GM19239 (cell line): ENCODE measurements at regions not wholly inside any gene's neighbourhood (a gene's known extent, or its start where the extent isn't known, plus 50 kb on each side); places are given as distances from the start of the nearest gene placed in this dataset.
"Not testable (repeated sequence)": the region's sequence is repeated elsewhere in the genome, so short reads cannot be mapped to it uniquely, and the experiment has no call there.

Experiments
- DNase-seq: peaks from one replicate; pipeline ENCODE4 v3.0.0; 2011; ENCODE audit warnings: low spot score; ENCODE audit not compliant: insufficient read length
- FAIRE-seq: peaks from 2 replicates; lab custom pipeline; 2011; peaks lifted over from hg19 to GRCh38; lab: Jason Lieb, UNC

GRCh38 chr6:21906826-21907225, 313.3 kb downstream of the SOX4 start:
- no peak for DNase-seq
- FAIRE-seq: no peak

- no peak for FAIRE-seq
- no peak for DNase-seq
These were observed 313.7 kb downstream of the SOX4 start for GRCh38 chr6:21907291-21907690.

- DNase-seq (no peak), FAIRE-seq (no peak)
These were observed 314.8 kb downstream of the SOX4 start for GRCh38 chr6:21908161-21908848.

GRCh38 chr6:21909321-21909720, 315.8 kb downstream of the SOX4 start:
- DNase-seq: no peak
- no peak for FAIRE-seq

- FAIRE-seq (no peak), DNase-seq (no peak)
These were observed 317.7 kb downstream of the SOX4 start for GRCh38 chr6:21911208-21911607.

- FAIRE-seq (no peak), DNase-seq (no peak)
These were observed 318.7 kb downstream of the SOX4 start for GRCh38 chr6:21912151-21912832.

- DNase-seq: no peak
- FAIRE-seq: no peak
These were observed 320.8 kb downstream of the SOX4 start for GRCh38 chr6:21914121-21914973.

- DNase-seq (no peak), FAIRE-seq (no peak)
These were observed 322.2 kb downstream of the SOX4 start for GRCh38 chr6:21915707-21916260.

- FAIRE-seq: no peak
- no peak for DNase-seq
These were observed 324.5 kb downstream of the SOX4 start for GRCh38 chr6:21918041-21918440.

GRCh38 chr6:21918666-21919065, 325.1 kb downstream of the SOX4 start:
- DNase-seq (no peak), FAIRE-seq (no peak)

GRCh38 chr6:21922086-21922485, 328.5 kb downstream of the SOX4 start:
- FAIRE-seq: no peak
- no peak for DNase-seq

- DNase-seq (no peak), FAIRE-seq (no peak)
These were observed 330.5 kb downstream of the SOX4 start for GRCh38 chr6:21924002-21924401.

GRCh38 chr6:21928827-21929226, 335.3 kb downstream of the SOX4 start:
- FAIRE-seq: no peak

GRCh38 chr6:21931641-21932335, 338.2 kb downstream of the SOX4 start:
- DNase-seq: no peak
- no peak for FAIRE-seq

More at GRCh38 chr6:21928827-21929226, 335.3 kb downstream of the SOX4 start:
- DNase-seq: no peak

GRCh38 chr6:21933351-21933750, 339.8 kb downstream of the SOX4 start:
- DNase-seq (no peak), FAIRE-seq (no peak)

GRCh38 chr6:21935142-21935541, 341.6 kb downstream of the SOX4 start:
- FAIRE-seq: no peak
- DNase-seq: no peak

GRCh38 chr6:21935561-21936028, 342.0 kb downstream of the SOX4 start:
- peak; percentile 10 for DNase-seq
- no peak for FAIRE-seq

GRCh38 chr6:21937466-21937865, 343.9 kb downstream of the SOX4 start:
- no peak for FAIRE-seq
- no peak for DNase-seq

- not testable (repeated sequence) for FAIRE-seq, DNase-seq
These were observed 345.5 kb downstream of the SOX4 start for GRCh38 chr6:21939066-21939465.

GRCh38 chr6:21941926-21942325, 348.4 kb downstream of the SOX4 start:
- DNase-seq (no peak), FAIRE-seq (no peak)
